ENCODE measurements at regions not wholly inside any gene's neighbourhood (a gene's known extent, or its start where the extent isn't known, plus 50 kb on each side); places are given as distances from the start of the nearest gene placed in this dataset.

- TF ChIP-seq POLR2A (IDR thresholded peaks at IDR 0.05) = no peak
- TF ChIP-seq CTCF (IDR thresholded peaks at IDR 0.05) = no peak
- Histone ChIP-seq H3K36me3 (no peaks in the 10 kb centered on the region), H3K27ac (no peak overlapping the region), H3K4me3 (no peak overlapping the region), H3K27me3 (no peaks in the 10 kb centered on the region), H3K9me3 (no peaks in the 10 kb centered on the region), H3K4me1 (no peaks in the 10 kb centered on the region)
- no peak for DNase-seq
Observed at GRCh38 chr1:221012120-221012519, 132.9 kb downstream of the HLX start.

- H3K4me3 ChIP-seq = no peak overlapping the region
- no peak overlapping the region for H3K27ac ChIP-seq
- H3K9me3 ChIP-seq = no peaks in the 10 kb centered on the region
- TF ChIP-seq CTCF (IDR thresholded peaks at IDR 0.05) = no peak
- H3K27me3 ChIP-seq = no peaks in the 10 kb centered on the region
- H3K36me3 ChIP-seq = no peaks in the 10 kb centered on the region
- no peaks in the 10 kb centered on the region for H3K4me1 ChIP-seq
- no peak for DNase-seq
Observed at GRCh38 chr1:221013691-221014660, 134.7 kb downstream of the HLX start.

GRCh38 chr1:221015159-221015790, 136.0 kb downstream of the HLX start:
- Histone ChIP-seq H3K9me3 (no peaks in the 10 kb centered on the region), H3K27me3 (no peaks in the 10 kb centered on the region), H3K4me3 (no peak overlapping the region), H3K36me3 (no peaks in the 10 kb centered on the region), H3K4me1 (no peaks in the 10 kb centered on the region), H3K27ac (no peak overlapping the region)
- TF ChIP-seq POLR2A (IDR thresholded peaks at IDR 0.05) (no peak), CTCF (IDR thresholded peaks at IDR 0.05) (no peak)
- no peak for DNase-seq

GRCh38 chr1:221016751-221017150, 137.5 kb downstream of the HLX start:
- Histone ChIP-seq H3K36me3 (no peaks in the 10 kb centered on the region), H3K4me3 (no peak overlapping the region), H3K9me3 (no peaks in the 10 kb centered on the region), H3K4me1 (no peaks in the 10 kb centered on the region), H3K27ac (no peak overlapping the region), H3K27me3 (no peaks in the 10 kb centered on the region)
- TF ChIP-seq CTCF (IDR thresholded peaks at IDR 0.05) (no peak), POLR2A (IDR thresholded peaks at IDR 0.05) (no peak)
- DNase-seq = no peak

- H3K36me3 ChIP-seq = no peaks in the 10 kb centered on the region
- no peaks in the 10 kb centered on the region for H3K27me3 ChIP-seq
- H3K4me3 ChIP-seq = no peak overlapping the region
- no peaks in the 10 kb centered on the region for H3K4me1 ChIP-seq
- TF ChIP-seq POLR2A (IDR thresholded peaks at IDR 0.05) (no peak), CTCF (IDR thresholded peaks at IDR 0.05) (no peak)
- no peaks in the 10 kb centered on the region for H3K9me3 ChIP-seq
- H3K27ac ChIP-seq = no peak overlapping the region
- DNase-seq = no peak
Observed at GRCh38 chr1:221018414-221018813, 139.2 kb downstream of the HLX start.

Data from Peyer's patch (tissue), 4 donors.